Bronchial epithelial cell (primary cell): ENCODE measurements at regions not wholly inside any gene's neighbourhood (a gene's known extent, or its start where the extent isn't known, plus 50 kb on each side); places are given as distances from the start of the nearest gene placed in this dataset.

Experiments used
- DNase-seq: peaks from one replicate; pipeline ENCODE4 v3.0.0-alpha.2; 2010; ENCODE audit warnings: low read depth
- FAIRE-seq: peaks from 2 replicates; lab custom pipeline; 2011; peaks lifted over from hg19 to GRCh38; lab: Jason Lieb, UNC
- H3K27me3 ChIP-seq: 2 replicates; pipeline ENCODE4 v1.5.1; 2011; ENCODE audit warnings: low read length; ENCODE audit not compliant: control insufficient read depth, insufficient read depth
- H3K36me3 ChIP-seq: 2 replicates; pipeline ENCODE4 v1.5.1; 2011; ENCODE audit warnings: low read length; ENCODE audit not compliant: control insufficient read depth, insufficient read depth
- H3K4me3 ChIP-seq: 2 replicates; pipeline ENCODE4 v1.5.1; 2011; ENCODE audit warnings: mild to moderate bottlenecking, low read depth, low read length, control low read depth
- CTCF ChIP-seq: IDR thresholded peaks from 2 replicates; pipeline ENCODE4 v1.5.1; 2011; ENCODE audit warnings: mild to moderate bottlenecking, moderate library complexity, low read length, control low read depth, inconsistent platforms; ENCODE audit not compliant: insufficient read depth, severe bottlenecking

- no peak overlapping the region for H3K4me3 ChIP-seq
- no peaks in the 10 kb centered on the region for H3K27me3 ChIP-seq
- TF ChIP-seq CTCF: no peak
- H3K36me3 ChIP-seq: no peaks in the 10 kb centered on the region
- FAIRE-seq (no peak), DNase-seq (no peak)
Observed at GRCh38 chr4:23390246-23390645, 499.6 kb downstream of the PPARGC1A start.

- TF ChIP-seq CTCF: no peak
- no peak overlapping the region for H3K4me3 ChIP-seq
- FAIRE-seq: no peak
- no peak for DNase-seq
- H3K36me3 ChIP-seq: no peaks in the 10 kb centered on the region
- no peaks in the 10 kb centered on the region for H3K27me3 ChIP-seq
Observed at GRCh38 chr4:23388699-23389395, 501.0 kb downstream of the PPARGC1A start.

- Histone ChIP-seq H3K4me3 (no peak overlapping the region), H3K27me3 (no peaks in the 10 kb centered on the region), H3K36me3 (no peaks in the 10 kb centered on the region)
- DNase-seq (no peak), FAIRE-seq (no peak)
- TF ChIP-seq CTCF: no peak
Observed at GRCh38 chr4:23388255-23388654, 501.6 kb downstream of the PPARGC1A start.

- Histone ChIP-seq H3K4me3 (no peak overlapping the region), H3K27me3 (no peaks in the 10 kb centered on the region), H3K36me3 (no peaks in the 10 kb centered on the region)
- FAIRE-seq (no peak), DNase-seq (peak; percentile 81)
- no peak for TF ChIP-seq CTCF
Observed at GRCh38 chr4:23384741-23385140, 505.1 kb downstream of the PPARGC1A start.

- H3K4me3 ChIP-seq: no peak overlapping the region
- TF ChIP-seq CTCF: no peak
- H3K36me3 ChIP-seq: no peaks in the 10 kb centered on the region
- FAIRE-seq (no peak), DNase-seq (peak; percentile 86)
- no peaks in the 10 kb centered on the region for H3K27me3 ChIP-seq
Observed at GRCh38 chr4:23382879-23383278, 507.0 kb downstream of the PPARGC1A start.

GRCh38 chr4:23374259-23374658 is 515.6 kb downstream of the PPARGC1A start:
- TF ChIP-seq CTCF: no peak
- FAIRE-seq (no peak), DNase-seq (peak; percentile 36)
- Histone ChIP-seq H3K27me3 (no peaks in the 10 kb centered on the region), H3K4me3 (no peak overlapping the region), H3K36me3 (no peaks in the 10 kb centered on the region)
